SK-N-DZ (cell line): ENCODE measurements at regions not wholly inside any gene's neighbourhood (a gene's known extent, or its start where the extent isn't known, plus 50 kb on each side); places are given as distances from the start of the nearest gene placed in this dataset.
"Not testable (repeated sequence)": the region's sequence is repeated elsewhere in the genome, so short reads cannot be mapped to it uniquely, and the experiment has no call there.

Experiments
- DNase-seq: peaks from one replicate; pipeline ENCODE4 v3.0.0-alpha.2; 2015; ENCODE audit warnings: low spot score

- no peak for DNase-seq
Observed at GRCh38 chr10:8338177-8338766, 283.8 kb downstream of the GATA3 start.

- no peak for DNase-seq
Observed at GRCh38 chr10:8344756-8345155, 290.3 kb downstream of the GATA3 start.

- no peak for DNase-seq
Observed at GRCh38 chr10:8346861-8347260, 292.4 kb downstream of the GATA3 start.

- not testable (repeated sequence) for DNase-seq
Observed at GRCh38 chr10:8347614-8348013, 293.1 kb downstream of the GATA3 start.

- DNase-seq, result peak; percentile 55
Observed at GRCh38 chr10:8349610-8350249, 295.2 kb downstream of the GATA3 start.

- DNase-seq, result no peak
Observed at GRCh38 chr10:8350250-8350967, 295.9 kb downstream of the GATA3 start.

- DNase-seq, result no peak
Observed at GRCh38 chr10:8352171-8353075, 297.9 kb downstream of the GATA3 start.

GRCh38 chr10:8356283-8356682 is 301.8 kb downstream of the GATA3 start:
- no peak for DNase-seq

GRCh38 chr10:8359467-8359866 is 305.0 kb downstream of the GATA3 start:
- DNase-seq, result no peak

GRCh38 chr10:8360365-8360764 is 305.9 kb downstream of the GATA3 start:
- no peak for DNase-seq

- no peak for DNase-seq
Observed at GRCh38 chr10:8360814-8361509, 306.5 kb downstream of the GATA3 start.

GRCh38 chr10:8361510-8361844 is 307.0 kb downstream of the GATA3 start:
- DNase-seq, result peak; percentile 22

- no peak for DNase-seq
Observed at GRCh38 chr10:8365935-8366911, 311.7 kb downstream of the GATA3 start.

GRCh38 chr10:8367672-8368411 is 313.4 kb downstream of the GATA3 start:
- DNase-seq, result not testable (repeated sequence)

- DNase-seq, result no peak
Observed at GRCh38 chr10:8369666-8370065, 315.2 kb downstream of the GATA3 start.

- no peak for DNase-seq
Observed at GRCh38 chr10:8374334-8374733, 319.8 kb downstream of the GATA3 start.

- DNase-seq, result no peak
Observed at GRCh38 chr10:8375137-8375536, 320.6 kb downstream of the GATA3 start.

- DNase-seq, result no peak
Observed at GRCh38 chr10:8378198-8378983, 323.9 kb downstream of the GATA3 start.
